Endothelial cell (in vitro differentiated cells): ENCODE measurements at regions not wholly inside any gene's neighbourhood (a gene's known extent, or its start where the extent isn't known, plus 50 kb on each side); places are given as distances from the start of the nearest gene placed in this dataset.

Source experiments
- DNase-seq: peaks from one replicate; pipeline ENCODE4 v3.0.0; 2021; ENCODE audit warnings: low spot score
- H3K27ac Mint-ChIP-seq: one replicate; pipeline ENCODE4 v1.8.0; 2021; ENCODE audit warnings: mixed read lengths, inconsistent platforms; ENCODE audit not compliant: unreplicated experiment
- H3K27me3 Mint-ChIP-seq: one replicate; pipeline ENCODE4 v1.8.0; 2021; ENCODE audit warnings: mild to moderate bottlenecking, moderate library complexity, mixed read lengths, inconsistent platforms; ENCODE audit not compliant: unreplicated experiment
- H3K36me3 Mint-ChIP-seq: one replicate; pipeline ENCODE4 v1.8.0; 2021; ENCODE audit warnings: mild to moderate bottlenecking, low read depth, mixed read lengths, inconsistent platforms; ENCODE audit not compliant: unreplicated experiment
- H3K4me1 Mint-ChIP-seq: one replicate; pipeline ENCODE4 v1.8.0; 2021; ENCODE audit warnings: mild to moderate bottlenecking, mixed read lengths, inconsistent platforms; ENCODE audit not compliant: unreplicated experiment
- H3K4me3 Mint-ChIP-seq: one replicate; pipeline ENCODE4 v1.8.0; 2021; ENCODE audit warnings: mild to moderate bottlenecking, mixed read lengths, inconsistent platforms; ENCODE audit not compliant: unreplicated experiment
- H3K9me3 Mint-ChIP-seq: one replicate; pipeline ENCODE4 v1.8.0; 2021; ENCODE audit warnings: mixed read lengths, inconsistent platforms; ENCODE audit not compliant: unreplicated experiment
- TF ChIP-seq, protein P1 (sequence below): fragments of 200-600 bp; sonication (generic); IDR thresholded peaks from one replicate; pipeline ENCODE4 v1.5.0; 2021; ENCODE audit warnings: antibody characterized with exemption; ENCODE audit not compliant: unreplicated experiment

- no peaks in the 10 kb centered on the region for H3K36me3 Mint-ChIP-seq
- no peak overlapping the region for H3K4me3 Mint-ChIP-seq
- H3K27me3 Mint-ChIP-seq, result no peaks in the 10 kb centered on the region
- no peak for DNase-seq
- no peaks in the 10 kb centered on the region for H3K4me1 Mint-ChIP-seq
- no peak overlapping the region for H3K27ac Mint-ChIP-seq
- no peaks in the 10 kb centered on the region for H3K9me3 Mint-ChIP-seq
- TF ChIP-seq, protein P1, sequence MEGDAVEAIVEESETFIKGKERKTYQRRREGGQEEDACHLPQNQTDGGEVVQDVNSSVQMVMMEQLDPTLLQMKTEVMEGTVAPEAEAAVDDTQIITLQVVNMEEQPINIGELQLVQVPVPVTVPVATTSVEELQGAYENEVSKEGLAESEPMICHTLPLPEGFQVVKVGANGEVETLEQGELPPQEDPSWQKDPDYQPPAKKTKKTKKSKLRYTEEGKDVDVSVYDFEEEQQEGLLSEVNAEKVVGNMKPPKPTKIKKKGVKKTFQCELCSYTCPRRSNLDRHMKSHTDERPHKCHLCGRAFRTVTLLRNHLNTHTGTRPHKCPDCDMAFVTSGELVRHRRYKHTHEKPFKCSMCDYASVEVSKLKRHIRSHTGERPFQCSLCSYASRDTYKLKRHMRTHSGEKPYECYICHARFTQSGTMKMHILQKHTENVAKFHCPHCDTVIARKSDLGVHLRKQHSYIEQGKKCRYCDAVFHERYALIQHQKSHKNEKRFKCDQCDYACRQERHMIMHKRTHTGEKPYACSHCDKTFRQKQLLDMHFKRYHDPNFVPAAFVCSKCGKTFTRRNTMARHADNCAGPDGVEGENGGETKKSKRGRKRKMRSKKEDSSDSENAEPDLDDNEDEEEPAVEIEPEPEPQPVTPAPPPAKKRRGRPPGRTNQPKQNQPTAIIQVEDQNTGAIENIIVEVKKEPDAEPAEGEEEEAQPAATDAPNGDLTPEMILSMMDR, result no peak
These were observed 477.8 kb downstream of the TFEC start for GRCh38 chr7:115552766-115553165.

GRCh38 chr7:115549910-115550309 lies 480.7 kb downstream of the TFEC start:
- Mint-ChIP-seq H3K27me3 (no peaks in the 10 kb centered on the region), H3K4me1 (no peaks in the 10 kb centered on the region), H3K4me3 (no peak overlapping the region), H3K27ac (no peak overlapping the region), H3K9me3 (no peaks in the 10 kb centered on the region), H3K36me3 (no peaks in the 10 kb centered on the region)
- DNase-seq, result no peak
- TF ChIP-seq, protein P1, result no peak

DNA sequence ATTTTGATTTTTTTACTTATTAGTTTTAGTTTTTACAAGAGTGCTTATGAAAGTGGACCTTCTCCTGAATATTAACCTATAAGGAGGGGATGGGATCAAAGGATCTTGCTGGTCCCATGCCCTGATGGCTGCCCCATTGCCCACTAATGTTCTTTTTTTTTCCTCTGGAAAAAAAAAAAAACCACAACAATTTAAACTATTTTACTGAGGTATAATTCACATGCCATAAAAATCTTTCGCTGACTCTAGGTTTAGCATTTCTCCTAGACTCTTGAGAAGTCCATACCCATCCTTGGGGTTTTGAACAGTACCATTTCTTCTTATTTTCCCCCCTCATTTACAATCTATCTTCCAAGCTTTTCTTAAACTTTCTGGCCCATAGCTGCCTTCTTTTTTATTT lies 481.8 kb downstream of the TFEC start:
- TF ChIP-seq, protein P1, result no peak
- DNase-seq, result no peak
- Mint-ChIP-seq H3K4me1 (no peaks in the 10 kb centered on the region), H3K27me3 (no peaks in the 10 kb centered on the region), H3K4me3 (no peak overlapping the region), H3K27ac (no peak overlapping the region), H3K9me3 (no peaks in the 10 kb centered on the region), H3K36me3 (no peaks in the 10 kb centered on the region)

DNA sequence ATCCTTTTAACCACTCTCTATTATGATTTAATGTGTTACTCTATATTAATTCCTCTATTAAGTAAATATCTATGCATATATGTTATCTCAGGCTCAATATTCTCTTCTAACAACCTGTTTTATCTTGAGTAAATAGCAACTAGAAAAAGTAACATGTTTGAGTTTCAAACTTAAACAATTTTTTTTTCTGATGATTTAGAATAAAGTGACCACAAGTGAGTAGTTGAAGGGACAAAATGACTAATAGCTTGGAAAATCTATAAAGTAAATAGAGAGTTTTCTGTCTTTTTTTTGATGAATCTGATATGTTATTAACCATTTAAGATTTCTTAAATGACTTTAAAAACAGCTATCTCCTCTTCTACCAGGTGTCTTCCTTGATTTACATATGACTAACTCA lies 483.8 kb downstream of the TFEC start:
- Mint-ChIP-seq H3K4me3 (no peak overlapping the region), H3K27ac (no peak overlapping the region), H3K4me1 (no peaks in the 10 kb centered on the region)

DNA sequence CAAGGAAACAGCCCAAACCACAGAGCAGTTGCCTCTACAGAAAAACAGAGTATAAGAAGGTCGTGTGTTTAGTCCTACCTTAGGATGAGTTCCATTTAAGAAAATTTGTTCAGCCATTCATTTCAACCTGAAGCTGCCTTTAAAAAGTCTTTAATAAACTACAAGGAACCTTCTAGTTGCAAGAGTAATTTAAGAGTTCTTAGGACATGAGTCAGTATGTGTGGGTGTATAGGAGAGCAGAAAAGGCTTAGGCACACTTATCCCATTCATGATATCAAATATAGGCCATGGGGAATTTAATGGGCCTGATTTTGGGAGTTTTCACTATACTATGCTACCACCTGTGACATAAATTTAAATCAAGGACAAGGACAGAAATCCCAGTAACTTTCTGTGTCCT lies 496.8 kb downstream of the TFEC start:
- Mint-ChIP-seq H3K4me1 (peaks cover 8% of the 10 kb centered on the region), H3K4me3 (no peak overlapping the region), H3K27me3 (no peaks in the 10 kb centered on the region), H3K36me3 (no peaks in the 10 kb centered on the region), H3K27ac (no peak overlapping the region), H3K9me3 (no peaks in the 10 kb centered on the region)
- TF ChIP-seq, protein P1, result no peak
- DNase-seq, result no peak

More for the DNA sequence above, 483.8 kb downstream of the TFEC start:
- no peaks in the 10 kb centered on the region for H3K36me3 Mint-ChIP-seq
- H3K27me3 Mint-ChIP-seq, result no peaks in the 10 kb centered on the region
- TF ChIP-seq, protein P1, result no peak
- no peaks in the 10 kb centered on the region for H3K9me3 Mint-ChIP-seq
- no peak for DNase-seq
